HepG2 (cell line): ENCODE measurements at regions not wholly inside any gene's neighbourhood (a gene's known extent, or its start where the extent isn't known, plus 50 kb on each side); places are given as distances from the start of the nearest gene placed in this dataset.

Experiments
- ATAC-seq: fragments of 200-7000 bp; cut with Tn5 transposase; 3 replicates; pipeline ENCODE4 v1.9.1; 2020; ENCODE audit warnings: mild to moderate bottlenecking, moderate library complexity
- BruUV-seq: library from RNA; stranded (reverse); fragments of 400-500 nt; replicated peaks from 2 replicates; lab custom pipeline; 2021; lab: Mats Ljungman, UMichigan
- CTCF ChIA-PET: fragments of 300-600 bp; formaldehyde crosslinking; extraction: SDS; loops from one replicate; lab custom pipeline; 2021; ENCODE audit warnings: low total read pairs, inconsistent platforms, low intra/inter-chr PET ratio; lab: Yijun Ruan, JAX
- POLR2A ChIA-PET: fragments of 350-600 bp; sonication (Branson Sonifier 250); formaldehyde crosslinking; loops from one replicate; lab custom pipeline; 2020; ENCODE audit warnings: antibody characterized with exemption, inconsistent platforms; lab: Yijun Ruan, JAX
- DNase-seq: peaks from one replicate; pipeline ENCODE4 v3.0.0-alpha.2; 2015; ENCODE audit warnings: low spot score
- FAIRE-seq: peaks from 3 replicates; lab custom pipeline; 2011; peaks lifted over from hg19 to GRCh38; lab: Jason Lieb, UNC
- H2AFZ ChIP-seq: one replicate; pipeline ENCODE4 v1.6.1; 2011; ENCODE audit warnings: low read length, inconsistent platforms
- H3K27ac ChIP-seq: fragments of 300-600 bp; 3 replicates; pipeline ENCODE4 v1.8.0; 2011; ENCODE audit warnings: mixed run types, mild to moderate bottlenecking, mixed read lengths, low read length, inconsistent platforms; ENCODE audit not compliant: insufficient read depth; ENCODE audit errors: extremely low read length
- H3K27me3 ChIP-seq, 2 experiments: fragments of 200-600 bp in 1 of 2; 2 replicates in 1 of 2; 3 replicates in 1 of 2; pipeline versions ENCODE4 v1.6.0 to v1.8.0; 2011; ENCODE audit warnings: low read length in 2 of 2, mild to moderate bottlenecking in 2 of 2, moderate library complexity in 2 of 2, inconsistent platforms in 1 of 2; ENCODE audit not compliant: insufficient read depth in 2 of 2, control insufficient read depth in 1 of 2
- H3K36me3 ChIP-seq, 2 experiments: fragments of 200-600 bp in 1 of 2; replicated peaks in 1 of 2; 2 replicates in 1 of 2; 3 replicates in 1 of 2; pipeline versions ENCODE4 v1.5.1 to v1.8.0; 2011; ENCODE audit warnings: low read length in 2 of 2, inconsistent platforms in 1 of 2; ENCODE audit not compliant: insufficient read depth in 2 of 2, control insufficient read depth in 1 of 2
- H3K4me1 ChIP-seq: 2 replicates; pipeline ENCODE4 v1.5.1; 2012; ENCODE audit warnings: low read length, inconsistent platforms; ENCODE audit not compliant: insufficient read depth
- H3K4me2 ChIP-seq: 2 replicates; pipeline ENCODE4 v1.6.0; 2011; ENCODE audit warnings: low read depth, low read length, inconsistent platforms
- H3K4me3 ChIP-seq, 3 experiments: fragments of 200-600 bp in 1 of 3; sonication (generic), shearing (Covaris generic) in 1 of 3; replicated peaks in 1 of 3; 2 replicates each; pipeline ENCODE4 v1.5.1; 2011 to 2016; ENCODE audit warnings: low read length in 3 of 3, inconsistent platforms in 2 of 3, low read depth in 2 of 3, mild to moderate bottlenecking in 2 of 3, control low read depth in 1 of 3, mixed read lengths in 1 of 3; ENCODE audit not compliant: insufficient read depth in 1 of 3
- H3K79me2 ChIP-seq: one replicate; pipeline ENCODE4 v1.6.1; 2011; ENCODE audit warnings: low read length, inconsistent platforms; ENCODE audit not compliant: insufficient read depth
- H3K9ac ChIP-seq: 2 replicates; pipeline ENCODE4 v1.6.0; 2011; ENCODE audit warnings: mild to moderate bottlenecking, low read depth, low read length, inconsistent platforms; ENCODE audit not compliant: insufficient read depth
- H3K9me3 ChIP-seq: 2 replicates; pipeline ENCODE4 v1.5.1; 2012; ENCODE audit warnings: mild to moderate bottlenecking, low read length
- H4K20me1 ChIP-seq: 2 replicates; pipeline ENCODE4 v1.6.0; 2011; ENCODE audit warnings: inconsistent platforms, mild to moderate bottlenecking, low read length, moderate library complexity; ENCODE audit not compliant: insufficient read depth
- KAT8 ChIP-seq: IDR thresholded peaks from 2 replicates; pipeline ENCODE4 v1.6.1; 2016; ENCODE audit warnings: missing genetic modification reagents, missing compliant biosample characterization
- RELA ChIP-seq: sonication (generic); formaldehyde crosslinking; IDR thresholded peaks from 2 replicates; pipeline ENCODE4 v1.4.0; 2020; ENCODE audit warnings: missing genetic modification reagents
- ZNF10 ChIP-seq: sonication (generic); formaldehyde crosslinking; IDR thresholded peaks from 2 replicates; pipeline ENCODE4 v1.4.0; 2020; ENCODE audit warnings: mild to moderate bottlenecking, low read depth, missing genetic modification reagents, borderline replicate concordance
- ZNF570 ChIP-seq: sonication (generic); formaldehyde crosslinking; IDR thresholded peaks from 2 replicates; pipeline ENCODE4 v1.4.0; 2020; ENCODE audit warnings: mild to moderate bottlenecking, missing genetic modification reagents, borderline replicate concordance
- ZNF678 ChIP-seq: sonication (generic); formaldehyde crosslinking; IDR thresholded peaks from 2 replicates; pipeline ENCODE4 v1.4.0; 2020; ENCODE audit warnings: mild to moderate bottlenecking, missing genetic modification reagents
- ZNF709 ChIP-seq: sonication (generic); formaldehyde crosslinking; IDR thresholded peaks from 2 replicates; pipeline ENCODE4 v1.5.0; 2020; ENCODE audit warnings: mild to moderate bottlenecking, missing genetic modification reagents
- ZNF780A ChIP-seq: sonication (generic); formaldehyde crosslinking; IDR thresholded peaks from 2 replicates; pipeline ENCODE4 v1.8.0; 2022; ENCODE audit warnings: mild to moderate bottlenecking, missing genetic modification reagents, moderate library complexity
- WGBS: methylation state at CpG from one replicate; pipeline ENCODE4 v1.1.6; 2017; ENCODE audit warnings: low lambda C conversion rate; 5-methylcytosine and 5-hydroxymethylcytosine counted together
- in situ Hi-C: cut with HindIII; loops from 2 replicates; pipeline ENCODE4 v1.10.0; 2017; ENCODE audit warnings: low pct_unique_long_range_greater_than_20kb; ENCODE audit not compliant: extremely low pct_ligation_motif_present
- intact Hi-C: fragments of 100-400 bp; cut with micrococcal nuclease; formaldehyde crosslinking; loops from one replicate; pipeline ENCODE4 v1.10.0; 2022; ENCODE audit not compliant: unreplicated experiment
- TF ChIP-seq, protein P1 (sequence below): sonication (generic); formaldehyde crosslinking; IDR thresholded peaks from 2 replicates; pipeline ENCODE4 v1.4.0; 2020; ENCODE audit warnings: missing genetic modification reagents, low read depth, mild to moderate bottlenecking, borderline replicate concordance
- TF ChIP-seq, protein P2 (sequence below), 2 experiments: sonication (generic) in 1 of 2; formaldehyde crosslinking in 1 of 2; IDR thresholded peaks; 2 replicates each; pipeline versions ENCODE4 v1.4.0 to v1.6.1; 2018 to 2020; ENCODE audit warnings: missing genetic modification reagents in 2 of 2, borderline replicate concordance in 1 of 2, low read depth in 1 of 2, mild to moderate bottlenecking in 1 of 2, missing biosample characterization in 1 of 2
- TF ChIP-seq, protein P3 (sequence below): sonication (generic); formaldehyde crosslinking; conservative IDR thresholded peaks from 2 replicates; pipeline ENCODE4 v1.8.0; 2022; ENCODE audit warnings: low read depth, missing genetic modification reagents
- TF ChIP-seq, protein P4 (sequence below): sonication (generic); formaldehyde crosslinking; IDR thresholded peaks from 2 replicates; pipeline ENCODE4 v1.4.0; 2020; ENCODE audit warnings: missing genetic modification reagents
- TF ChIP-seq, protein P5 (sequence below): sonication (generic); formaldehyde crosslinking; IDR thresholded peaks from 2 replicates; pipeline ENCODE4 v1.4.0; 2020; ENCODE audit warnings: missing genetic modification reagents

DNA sequence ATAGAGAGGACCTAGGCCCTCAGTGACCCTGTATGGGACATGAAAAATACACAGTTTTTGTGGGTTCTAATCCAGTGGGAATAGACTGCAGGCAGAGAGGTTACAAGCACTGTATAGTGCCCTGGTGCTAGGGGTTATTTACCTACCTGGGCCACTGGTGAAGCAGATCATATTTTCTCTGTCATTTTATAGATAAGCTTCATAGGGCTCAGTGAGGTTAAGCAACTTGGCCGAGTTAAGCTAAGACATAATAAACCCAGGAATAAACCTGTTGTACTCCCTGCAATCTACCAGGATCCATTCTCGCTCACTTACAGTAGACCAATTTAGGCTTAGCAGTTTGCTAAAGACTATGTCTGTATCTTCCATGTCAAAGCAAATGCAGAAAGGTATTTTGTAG, 340.6 kb upstream of the KHDRBS2 start:
- FAIRE-seq, result no peak
- TF ChIP-seq KAT8 (CRISPR knock-in tag), result no peak
- TF ChIP-seq RELA (CRISPR knock-in tag), result no peak
- TF ChIP-seq, protein P1, sequence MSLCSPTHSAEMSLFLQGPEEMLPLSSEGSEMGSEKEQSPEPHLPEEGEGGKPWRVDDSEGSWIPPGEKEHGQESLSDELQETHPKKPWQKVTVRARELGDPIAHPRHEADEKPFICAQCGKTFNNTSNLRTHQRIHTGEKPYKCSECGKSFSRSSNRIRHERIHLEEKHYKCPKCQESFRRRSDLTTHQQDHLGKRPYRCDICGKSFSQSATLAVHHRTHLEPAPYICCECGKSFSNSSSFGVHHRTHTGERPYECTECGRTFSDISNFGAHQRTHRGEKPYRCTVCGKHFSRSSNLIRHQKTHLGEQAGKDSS (CRISPR knock-in tag), result no peak
- TF ChIP-seq, protein P2, sequence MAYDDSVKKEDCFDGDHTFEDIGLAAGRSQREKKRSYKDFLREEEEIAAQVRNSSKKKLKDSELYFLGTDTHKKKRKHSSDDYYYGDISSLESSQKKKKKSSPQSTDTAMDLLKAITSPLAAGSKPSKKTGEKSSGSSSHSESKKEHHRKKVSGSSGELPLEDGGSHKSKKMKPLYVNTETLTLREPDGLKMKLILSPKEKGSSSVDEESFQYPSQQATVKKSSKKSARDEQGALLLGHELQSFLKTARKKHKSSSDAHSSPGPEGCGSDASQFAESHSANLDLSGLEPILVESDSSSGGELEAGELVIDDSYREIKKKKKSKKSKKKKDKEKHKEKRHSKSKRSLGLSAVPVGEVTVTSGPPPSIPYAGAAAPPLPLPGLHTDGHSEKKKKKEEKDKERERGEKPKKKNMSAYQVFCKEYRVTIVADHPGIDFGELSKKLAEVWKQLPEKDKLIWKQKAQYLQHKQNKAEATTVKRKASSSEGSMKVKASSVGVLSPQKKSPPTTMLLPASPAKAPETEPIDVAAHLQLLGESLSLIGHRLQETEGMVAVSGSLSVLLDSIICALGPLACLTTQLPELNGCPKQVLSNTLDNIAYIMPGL (CRISPR knock-in tag; IDR thresholded peaks at IDR 0.05; ENCODE audit: borderline replicate concordance in 1 of 2, low read depth in 1 of 2), result no peak
- TF ChIP-seq, all 625 proteins: peak for 0
- H3K9me3 ChIP-seq, result no peaks in the 10 kb centered on the region
- H2AFZ ChIP-seq, result no peak overlapping the region
- no peaks in the 10 kb centered on the region for H4K20me1 ChIP-seq
- H3K79me2 ChIP-seq, result no peaks in the 10 kb centered on the region
- no peaks in the 10 kb centered on the region for H3K4me1 ChIP-seq
- H3K36me3 ChIP-seq, result no peaks in the 10 kb centered on the region
- no peak overlapping the region for H3K27ac ChIP-seq
- BruUV-seq, result no TSS peak
- intact Hi-C loops (no loop called here), in situ Hi-C loops (no loop called here)
- ATAC-seq (no peak), DNase-seq (no peak)
- POLR2A ChIA-PET, result no interaction called here
- WGBS, result 16% methylated on average over 2 of the region's 2 CpGs
- no peak overlapping the region for H3K9ac ChIP-seq
- no peak overlapping the region for H3K4me3 ChIP-seq
- CTCF ChIA-PET, result no interaction called here
- no peak overlapping the region for H3K4me2 ChIP-seq
- H3K27me3 ChIP-seq, result no peaks in the 10 kb centered on the region

DNA sequence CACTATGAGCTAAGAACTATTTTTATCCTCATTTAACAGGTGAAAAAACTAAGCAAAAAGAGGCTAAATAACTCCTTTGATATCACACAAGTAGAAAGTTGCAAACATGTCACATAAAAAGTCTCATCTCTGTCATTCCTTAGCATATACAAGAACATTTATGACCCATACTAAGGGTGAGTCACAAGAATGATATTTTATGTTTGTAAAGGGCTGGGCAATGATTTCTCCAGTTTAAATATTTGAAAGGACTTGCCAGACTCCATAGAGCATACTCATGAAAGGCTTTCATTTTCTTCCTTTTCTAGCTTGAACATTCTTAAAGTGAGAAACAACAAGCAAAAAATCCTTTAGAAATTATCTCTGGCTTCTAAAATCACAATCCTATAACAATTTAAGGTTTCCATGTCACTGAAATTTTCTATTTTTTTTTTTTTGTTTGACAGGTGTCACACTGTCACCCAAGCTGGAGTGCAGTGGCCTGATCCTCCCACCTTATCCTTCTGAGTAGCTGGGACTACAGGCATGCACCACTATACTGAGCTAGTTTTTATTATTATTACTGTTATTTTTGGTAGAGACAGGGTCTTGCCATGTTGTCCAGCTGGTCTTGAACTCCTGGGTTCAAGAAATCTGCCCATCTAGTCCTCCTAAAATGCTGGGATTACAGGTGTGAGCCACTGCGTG, 338.0 kb upstream of the KHDRBS2 start:
- 10% methylated on average over 1 of the region's 1 CpG for WGBS
- Histone ChIP-seq H3K27ac (no peak overlapping the region), H3K4me2 (no peak overlapping the region), H3K4me1 (no peaks in the 10 kb centered on the region), H2AFZ (no peak overlapping the region), H3K9me3 (no peaks in the 10 kb centered on the region), H3K9ac (no peak overlapping the region), H3K4me3 (no peak overlapping the region), H3K36me3 (no peaks in the 10 kb centered on the region), H3K79me2 (no peaks in the 10 kb centered on the region), H3K27me3 (no peaks in the 10 kb centered on the region), H4K20me1 (no peaks in the 10 kb centered on the region)
- BruUV-seq, result no TSS peak
- CTCF ChIA-PET, result no interaction called here
- DNase-seq (peak; percentile 5), FAIRE-seq (no peak), ATAC-seq (no peak)
- intact Hi-C loops, result no loop called here
- in situ Hi-C loops, result no loop called here
- POLR2A ChIA-PET, result no interaction called here
- TF ChIP-seq ZNF570 (no peak), ZNF709 (no peak), ZNF780A (CRISPR knock-in tag) (no peak), ZNF678 (CRISPR knock-in tag) (no peak), ZNF10 (CRISPR knock-in tag) (no peak)
- TF ChIP-seq, protein P3, sequence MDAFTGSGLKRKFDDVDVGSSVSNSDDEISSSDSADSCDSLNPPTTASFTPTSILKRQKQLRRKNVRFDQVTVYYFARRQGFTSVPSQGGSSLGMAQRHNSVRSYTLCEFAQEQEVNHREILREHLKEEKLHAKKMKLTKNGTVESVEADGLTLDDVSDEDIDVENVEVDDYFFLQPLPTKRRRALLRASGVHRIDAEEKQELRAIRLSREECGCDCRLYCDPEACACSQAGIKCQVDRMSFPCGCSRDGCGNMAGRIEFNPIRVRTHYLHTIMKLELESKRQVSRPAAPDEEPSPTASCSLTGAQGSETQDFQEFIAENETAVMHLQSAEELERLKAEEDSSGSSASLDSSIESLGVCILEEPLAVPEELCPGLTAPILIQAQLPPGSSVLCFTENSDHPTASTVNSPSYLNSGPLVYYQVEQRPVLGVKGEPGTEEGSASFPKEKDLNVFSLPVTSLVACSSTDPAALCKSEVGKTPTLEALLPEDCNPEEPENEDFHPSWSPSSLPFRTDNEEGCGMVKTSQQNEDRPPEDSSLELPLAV (CRISPR knock-in tag), result no peak
- TF ChIP-seq, protein P4, sequence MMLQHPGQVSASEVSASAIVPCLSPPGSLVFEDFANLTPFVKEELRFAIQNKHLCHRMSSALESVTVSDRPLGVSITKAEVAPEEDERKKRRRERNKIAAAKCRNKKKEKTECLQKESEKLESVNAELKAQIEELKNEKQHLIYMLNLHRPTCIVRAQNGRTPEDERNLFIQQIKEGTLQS, result no peak
- TF ChIP-seq, protein P5, sequence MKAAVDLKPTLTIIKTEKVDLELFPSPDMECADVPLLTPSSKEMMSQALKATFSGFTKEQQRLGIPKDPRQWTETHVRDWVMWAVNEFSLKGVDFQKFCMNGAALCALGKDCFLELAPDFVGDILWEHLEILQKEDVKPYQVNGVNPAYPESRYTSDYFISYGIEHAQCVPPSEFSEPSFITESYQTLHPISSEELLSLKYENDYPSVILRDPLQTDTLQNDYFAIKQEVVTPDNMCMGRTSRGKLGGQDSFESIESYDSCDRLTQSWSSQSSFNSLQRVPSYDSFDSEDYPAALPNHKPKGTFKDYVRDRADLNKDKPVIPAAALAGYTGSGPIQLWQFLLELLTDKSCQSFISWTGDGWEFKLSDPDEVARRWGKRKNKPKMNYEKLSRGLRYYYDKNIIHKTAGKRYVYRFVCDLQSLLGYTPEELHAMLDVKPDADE (CRISPR knock-in tag), result no peak
